CD14-positive monocyte (primary cell): ENCODE measurements at regions not wholly inside any gene's neighbourhood (a gene's known extent, or its start where the extent isn't known, plus 50 kb on each side); places are given as distances from the start of the nearest gene placed in this dataset.

Experiments used
- DNase-seq, 3 donors: peaks; one replicate each; pipeline ENCODE4 v3.0.0-alpha.2; 2011 to 2022
- H2AFZ ChIP-seq: 2 replicates; pipeline ENCODE4 v1.6.0; 2012; ENCODE audit warnings: mild to moderate bottlenecking, low read depth, low read length, inconsistent platforms; ENCODE audit not compliant: insufficient read depth, poor library complexity, severe bottlenecking
- H3K27ac ChIP-seq, 2 donors: 1 replicate in 1 of 2; 2 replicates in 1 of 2; pipeline ENCODE4 v1.5.1; 2012 to 2013; ENCODE audit warnings: low read length in 2 of 2, control low read depth in 1 of 2, inconsistent platforms in 1 of 2, low read depth in 1 of 2, mild to moderate bottlenecking in 1 of 2
- H3K27me3 ChIP-seq, 2 donors: one replicate each; pipeline versions ENCODE4 v1.6.0 to v1.6.1; 2011 to 2013; ENCODE audit warnings: low read length in 2 of 2; ENCODE audit not compliant: control insufficient read depth in 2 of 2, insufficient read depth in 2 of 2
- H3K36me3 ChIP-seq, 2 donors: replicated peaks in 1 of 2; 1 replicate in 1 of 2; 2 replicates in 1 of 2; pipeline versions ENCODE4 v1.5.1 to v1.6.1; 2012 to 2013; ENCODE audit warnings: low read length in 2 of 2, control low read depth in 1 of 2, inconsistent platforms in 1 of 2, mild to moderate bottlenecking in 1 of 2; ENCODE audit not compliant: insufficient read depth in 2 of 2, control insufficient read depth in 1 of 2
- H3K4me1 ChIP-seq, 2 donors: 1 replicate in 1 of 2; 2 replicates in 1 of 2; pipeline versions ENCODE4 v1.5.1 to v1.6.1; 2012 to 2013; ENCODE audit warnings: low read length in 2 of 2, control low read depth in 1 of 2, inconsistent platforms in 1 of 2, mild to moderate bottlenecking in 1 of 2, moderate library complexity in 1 of 2; ENCODE audit not compliant: insufficient read depth in 2 of 2, control insufficient read depth in 1 of 2
- H3K4me2 ChIP-seq: replicated peaks from 2 replicates; pipeline ENCODE3; 2012; ENCODE audit warnings: low read length, moderate library complexity, mild to moderate bottlenecking; ENCODE audit not compliant: poor library complexity, severe bottlenecking; ENCODE audit errors: extremely low read depth
- H3K4me3 ChIP-seq, 3 experiments: fragments of 200-600 bp in 1 of 3; sonication (generic) in 1 of 3; replicated peaks in 1 of 3; 1 replicate in 2 of 3; 2 replicates in 1 of 3; pipeline ENCODE4 v1.5.1; 2011 to 2013; ENCODE audit warnings: low read length in 3 of 3, mild to moderate bottlenecking in 3 of 3, control low read depth in 2 of 3, low read depth in 2 of 3, inconsistent platforms in 1 of 3, moderate library complexity in 1 of 3
- H3K79me2 ChIP-seq: 2 replicates; pipeline ENCODE4 v1.6.0; 2012; ENCODE audit warnings: mild to moderate bottlenecking, control low read depth, inconsistent platforms, low read length, moderate library complexity; ENCODE audit not compliant: insufficient read depth
- H3K9ac ChIP-seq: 2 replicates; pipeline ENCODE4 v1.6.0; 2017; ENCODE audit warnings: low read length, mild to moderate bottlenecking; ENCODE audit not compliant: insufficient read depth, poor library complexity, severe bottlenecking
- H3K9me3 ChIP-seq, 2 donors: replicated peaks in 1 of 2; 1 replicate in 1 of 2; 2 replicates in 1 of 2; pipeline versions ENCODE4 v1.5.1 to v1.6.1; 2012 to 2013; ENCODE audit warnings: low read length in 2 of 2, control low read depth in 1 of 2; ENCODE audit not compliant: control insufficient read depth in 1 of 2, insufficient read depth in 1 of 2
- H4K20me1 ChIP-seq: 2 replicates; pipeline ENCODE4 v1.6.0; 2012; ENCODE audit warnings: mild to moderate bottlenecking, low read length, control low read depth, moderate library complexity; ENCODE audit not compliant: insufficient read depth
- H3K27ac Mint-ChIP-seq, 7 donors: one replicate each; pipeline ENCODE4 v1.8.0; 2020; ENCODE audit warnings: mild to moderate bottlenecking in 7 of 7, mixed read lengths in 7 of 7, moderate library complexity in 6 of 7, inconsistent platforms in 2 of 7
- H3K27me3 Mint-ChIP-seq, 3 donors: one replicate each; pipeline ENCODE4 v1.8.0; 2021 to 2022; ENCODE audit warnings: low read depth in 3 of 3, mild to moderate bottlenecking in 3 of 3, mixed read lengths in 3 of 3, moderate library complexity in 3 of 3, inconsistent platforms in 1 of 3
- H3K36me3 Mint-ChIP-seq, 2 donors: one replicate each; pipeline ENCODE4 v1.8.0; 2020; ENCODE audit warnings: mixed read lengths in 2 of 2, inconsistent platforms in 1 of 2, mild to moderate bottlenecking in 1 of 2
- H3K4me1 Mint-ChIP-seq: one replicate; pipeline ENCODE4 v1.8.0; 2020; ENCODE audit warnings: mild to moderate bottlenecking, mixed read lengths
- H3K4me3 Mint-ChIP-seq, 2 donors: one replicate each; pipeline ENCODE4 v1.8.0; 2020; ENCODE audit warnings: mild to moderate bottlenecking in 2 of 2, mixed read lengths in 2 of 2, moderate library complexity in 1 of 2
- H3K9me3 Mint-ChIP-seq, 7 donors: one replicate each; pipeline ENCODE4 v1.8.0; 2020 to 2022; ENCODE audit warnings: mixed read lengths in 7 of 7, mild to moderate bottlenecking in 6 of 7, moderate library complexity in 6 of 7, inconsistent platforms in 2 of 7
- CTCF ChIP-seq: fragments of 200-600 bp; IDR thresholded peaks from one replicate; pipeline ENCODE4 v1.8.0; 2022; ENCODE audit warnings: antibody characterized with exemption, mild to moderate bottlenecking
- WGBS: methylation state at CpG from one replicate; pipeline ENCODE4 v1.1.5; 2013; ENCODE audit warnings: missing lambda C conversion rate; ENCODE audit not compliant: insufficient coverage; 5-methylcytosine and 5-hydroxymethylcytosine counted together
- intact Hi-C, 2 donors: fragments of 100-400 bp; cut with micrococcal nuclease; formaldehyde crosslinking; loops; one replicate each; pipeline versions ENCODE4 v1.15.0 to v1.15.1; 2023

GRCh38 chr1:175865041-175865766 lies 121.8 kb upstream of the TNR start:
- no peaks in the 10 kb centered on the region for H3K4me1 ChIP-seq
- no peak overlapping the region for H3K9ac ChIP-seq
- Mint-ChIP-seq H3K9me3 (peaks cover 0 to 2% (median 0%) of the 10 kb centered on the region in 7 donors), H3K4me1 (no peaks in the 10 kb centered on the region), H3K4me3 (no peak overlapping the region), H3K27ac (no peak overlapping the region), H3K27me3 (peaks cover 0 to 6% (median 2%) of the 10 kb centered on the region in 3 donors), H3K36me3 (no peaks in the 10 kb centered on the region)
- no peak overlapping the region for H3K4me3 ChIP-seq
- DNase-seq, result no peak
- H3K27ac ChIP-seq, result no peak overlapping the region
- H3K9me3 ChIP-seq, result no peaks in the 10 kb centered on the region
- 100% methylated on average over 1 of the region's 6 CpGs for WGBS
- no peaks in the 10 kb centered on the region for H3K27me3 ChIP-seq
- H3K79me2 ChIP-seq, result no peaks in the 10 kb centered on the region
- intact Hi-C loops, result no loop called here
- H4K20me1 ChIP-seq, result no peaks in the 10 kb centered on the region
- no peak overlapping the region for H3K4me2 ChIP-seq
- no peak overlapping the region for H2AFZ ChIP-seq
- no peak for TF ChIP-seq CTCF
- H3K36me3 ChIP-seq, result no peaks in the 10 kb centered on the region

DNA sequence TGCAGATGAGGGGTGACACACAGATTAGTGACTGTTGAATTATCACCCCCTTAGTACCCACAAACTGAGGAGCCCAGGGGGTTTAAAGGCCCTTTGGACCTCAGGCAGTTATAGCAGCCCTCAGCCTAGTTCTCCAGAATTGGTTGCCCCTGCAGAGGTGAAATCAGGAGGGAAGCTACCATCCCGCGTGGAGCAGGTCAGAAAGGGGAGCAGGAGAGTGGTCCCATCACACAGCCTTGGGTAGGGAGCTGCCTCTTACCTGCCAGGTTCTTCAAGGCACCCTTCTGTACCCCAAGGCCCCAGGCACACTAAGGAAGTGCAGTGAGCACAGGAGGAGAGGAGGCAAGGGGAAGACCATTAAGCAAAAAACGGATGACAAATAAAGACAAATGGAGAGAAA lies 121.2 kb upstream of the TNR start:
- no peaks in the 10 kb centered on the region for H3K4me1 ChIP-seq
- Mint-ChIP-seq H3K9me3 (peaks cover 0 to 2% (median 0%) of the 10 kb centered on the region in 7 donors), H3K4me1 (no peaks in the 10 kb centered on the region), H3K4me3 (no peak overlapping the region), H3K27me3 (peaks cover 0 to 7% (median 2%) of the 10 kb centered on the region in 3 donors), H3K27ac (no peak overlapping the region), H3K36me3 (no peaks in the 10 kb centered on the region)
- H3K27me3 ChIP-seq, result no peaks in the 10 kb centered on the region
- no peak overlapping the region for H2AFZ ChIP-seq
- no peaks in the 10 kb centered on the region for H3K79me2 ChIP-seq
- no peak overlapping the region for H3K4me2 ChIP-seq
- DNase-seq, result no peak
- H3K36me3 ChIP-seq, result no peaks in the 10 kb centered on the region
- TF ChIP-seq CTCF, result no peak
- H3K4me3 ChIP-seq, result no peak overlapping the region
- H3K9ac ChIP-seq, result no peak overlapping the region
- intact Hi-C loops, result no loop called here
- WGBS, result 70% methylated on average over 2 of the region's 3 CpGs
- no peak overlapping the region for H3K27ac ChIP-seq
- H4K20me1 ChIP-seq, result no peaks in the 10 kb centered on the region
- H3K9me3 ChIP-seq, result no peaks in the 10 kb centered on the region
